ENCODE measurements at regions not wholly inside any gene's neighbourhood (a gene's known extent, or its start where the extent isn't known, plus 50 kb on each side); places are given as distances from the start of the nearest gene placed in this dataset.

DNA sequence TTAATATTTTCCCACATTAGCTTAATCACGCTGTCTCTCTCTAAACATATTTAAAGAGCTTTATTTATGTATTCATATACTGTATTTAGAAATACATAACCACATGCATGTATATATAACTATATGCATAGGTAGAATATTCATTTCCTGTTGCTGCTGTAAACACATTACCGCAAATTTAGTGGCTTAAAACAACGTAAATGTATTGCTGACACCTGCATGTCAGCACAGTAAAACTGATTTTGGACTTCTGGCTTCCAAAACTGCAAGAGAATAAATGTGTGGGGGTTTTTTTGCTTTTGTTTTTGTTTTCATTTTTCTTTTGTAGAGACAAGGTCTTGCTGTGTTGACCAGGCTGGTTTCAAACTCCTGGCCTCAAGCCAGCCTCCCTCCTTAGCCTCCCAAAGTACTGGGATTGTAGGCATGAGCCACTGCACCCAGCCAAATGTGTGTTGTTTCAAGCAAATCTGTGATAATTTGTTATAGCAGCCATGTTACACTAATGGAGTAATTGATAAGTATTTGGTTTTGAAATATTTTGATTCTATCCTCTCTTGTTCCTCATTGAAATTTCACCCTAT is 61.9 kb upstream of the CMKLR1 start:
- H3K27me3 ChIP-seq (ENCODE audit: control insufficient read depth in 3 of 3, insufficient read depth in 3 of 3, low read length in 2 of 3), result no peaks in the 10 kb centered on the region
- H3K36me3 ChIP-seq (ENCODE audit: control insufficient read depth in 4 of 4, insufficient read depth in 4 of 4, low read length in 4 of 4), result no peaks in the 10 kb centered on the region
- H3K27ac ChIP-seq (ENCODE audit: low read depth in 1 of 2, low read length in 1 of 2), result no peak overlapping the region
- no peak overlapping the region for H3K4me3 ChIP-seq
- 39 to 61% methylated on average over 3 of the region's 3 CpGs for WGBS, 2 donors
- ATAC-seq (ENCODE audit: insufficient read depth, low FRiP score), result no peak
- no peak for DNase-seq
- H3K9me3 ChIP-seq (ENCODE audit: control insufficient read depth in 4 of 4, insufficient read depth in 3 of 4, low read length in 3 of 4), result peaks cover 0 to 2% (median 0%) of the 10 kb centered on the region in 4 donors
- TF ChIP-seq, protein P1, sequence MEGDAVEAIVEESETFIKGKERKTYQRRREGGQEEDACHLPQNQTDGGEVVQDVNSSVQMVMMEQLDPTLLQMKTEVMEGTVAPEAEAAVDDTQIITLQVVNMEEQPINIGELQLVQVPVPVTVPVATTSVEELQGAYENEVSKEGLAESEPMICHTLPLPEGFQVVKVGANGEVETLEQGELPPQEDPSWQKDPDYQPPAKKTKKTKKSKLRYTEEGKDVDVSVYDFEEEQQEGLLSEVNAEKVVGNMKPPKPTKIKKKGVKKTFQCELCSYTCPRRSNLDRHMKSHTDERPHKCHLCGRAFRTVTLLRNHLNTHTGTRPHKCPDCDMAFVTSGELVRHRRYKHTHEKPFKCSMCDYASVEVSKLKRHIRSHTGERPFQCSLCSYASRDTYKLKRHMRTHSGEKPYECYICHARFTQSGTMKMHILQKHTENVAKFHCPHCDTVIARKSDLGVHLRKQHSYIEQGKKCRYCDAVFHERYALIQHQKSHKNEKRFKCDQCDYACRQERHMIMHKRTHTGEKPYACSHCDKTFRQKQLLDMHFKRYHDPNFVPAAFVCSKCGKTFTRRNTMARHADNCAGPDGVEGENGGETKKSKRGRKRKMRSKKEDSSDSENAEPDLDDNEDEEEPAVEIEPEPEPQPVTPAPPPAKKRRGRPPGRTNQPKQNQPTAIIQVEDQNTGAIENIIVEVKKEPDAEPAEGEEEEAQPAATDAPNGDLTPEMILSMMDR (IDR thresholded peaks at IDR 0.05; ENCODE audit: control extremely low read depth, extremely low read depth), result no peak
- H3K4me1 ChIP-seq (ENCODE audit: control insufficient read depth in 5 of 5, insufficient read depth in 5 of 5, low read length in 5 of 5), result peaks cover 0 to 3% (median 0%) of the 10 kb centered on the region in 5 donors
- H3K9ac ChIP-seq (ENCODE audit: insufficient read depth in 1 of 2, low read length in 2 of 2), result no peak overlapping the region

DNA sequence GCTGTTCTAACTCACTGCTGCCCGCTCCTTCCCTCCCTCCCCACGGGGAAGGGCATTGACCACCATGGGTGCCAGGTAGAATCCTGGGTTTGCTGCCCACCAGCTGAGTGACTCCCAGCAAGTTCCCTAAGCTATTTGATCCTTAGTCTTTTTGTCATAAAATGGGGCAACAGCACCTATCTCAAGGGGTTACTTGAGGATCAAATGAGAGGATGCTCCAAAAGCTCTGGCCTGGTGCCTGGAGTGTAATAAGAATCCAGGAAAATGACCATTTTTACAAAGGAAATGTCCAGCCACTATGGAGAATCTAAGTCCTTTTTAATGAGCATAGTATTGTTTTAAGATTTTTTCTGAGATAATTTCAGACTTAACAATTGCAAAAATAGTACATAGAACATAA is 61.4 kb upstream of the CMKLR1 start:
- Histone ChIP-seq H3K9me3 (ENCODE audit: control insufficient read depth in 4 of 4, insufficient read depth in 3 of 4, low read length in 3 of 4) (peaks cover 0 to 2% (median 0%) of the 10 kb centered on the region in 4 donors), H3K36me3 (ENCODE audit: control insufficient read depth in 4 of 4, insufficient read depth in 4 of 4, low read length in 4 of 4) (no peaks in the 10 kb centered on the region), H3K9ac (ENCODE audit: insufficient read depth in 1 of 2, low read length in 2 of 2) (no peak overlapping the region), H3K27ac (ENCODE audit: low read depth in 1 of 2, low read length in 1 of 2) (no peak overlapping the region), H3K4me1 (ENCODE audit: control insufficient read depth in 5 of 5, insufficient read depth in 5 of 5, low read length in 5 of 5) (peaks cover 0 to 3% (median 0%) of the 10 kb centered on the region in 5 donors), H3K27me3 (ENCODE audit: control insufficient read depth in 3 of 3, insufficient read depth in 3 of 3, low read length in 2 of 3) (no peaks in the 10 kb centered on the region), H3K4me3 (no peak overlapping the region)
- no peak for DNase-seq
- TF ChIP-seq, protein P1 (IDR thresholded peaks at IDR 0.05; ENCODE audit: control extremely low read depth, extremely low read depth), result no peak
- no peak for ATAC-seq (ENCODE audit: insufficient read depth, low FRiP score)
- WGBS, 2 donors, result 86 to 91% methylated on average over 2 of the region's 2 CpGs

DNA sequence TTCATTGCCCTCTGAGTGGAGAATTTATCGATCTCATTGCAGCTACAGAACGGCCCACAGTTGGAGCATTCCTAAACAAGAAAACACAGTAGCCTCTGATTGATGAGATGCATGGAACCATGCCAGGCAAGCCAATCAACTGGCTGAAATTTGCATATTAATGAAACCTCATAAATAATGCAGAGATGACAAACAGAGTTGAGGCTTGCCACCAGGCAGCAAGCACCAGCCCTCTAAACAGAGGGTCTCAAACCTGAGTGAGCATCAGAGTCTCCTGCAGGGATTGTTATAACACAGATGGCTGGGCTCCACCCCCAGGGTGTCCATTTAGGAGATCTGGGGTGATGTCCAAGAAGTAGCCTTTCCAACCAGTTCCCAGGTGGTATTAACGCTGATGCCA is 60.9 kb upstream of the CMKLR1 start:
- Histone ChIP-seq H3K9ac (ENCODE audit: insufficient read depth in 1 of 2, low read length in 2 of 2) (no peak overlapping the region), H3K4me1 (ENCODE audit: control insufficient read depth in 5 of 5, insufficient read depth in 5 of 5, low read length in 5 of 5) (peaks cover 0 to 5% (median 0%) of the 10 kb centered on the region in 5 donors), H3K36me3 (ENCODE audit: control insufficient read depth in 4 of 4, insufficient read depth in 4 of 4, low read length in 4 of 4) (no peaks in the 10 kb centered on the region), H3K9me3 (ENCODE audit: control insufficient read depth in 4 of 4, insufficient read depth in 3 of 4, low read length in 3 of 4) (peaks cover 0 to 2% (median 0%) of the 10 kb centered on the region in 4 donors), H3K27ac (ENCODE audit: low read depth in 1 of 2, low read length in 1 of 2) (no peak overlapping the region), H3K4me3 (no peak overlapping the region), H3K27me3 (ENCODE audit: control insufficient read depth in 3 of 3, insufficient read depth in 3 of 3, low read length in 2 of 3) (no peaks in the 10 kb centered on the region)
- DNase-seq (no peak), ATAC-seq (ENCODE audit: insufficient read depth, low FRiP score) (no peak)
- TF ChIP-seq, protein P1 (IDR thresholded peaks at IDR 0.05; ENCODE audit: control extremely low read depth, extremely low read depth), result no peak
- 66 to 73% methylated on average over 3 of the region's 3 CpGs for WGBS, 2 donors

DNA sequence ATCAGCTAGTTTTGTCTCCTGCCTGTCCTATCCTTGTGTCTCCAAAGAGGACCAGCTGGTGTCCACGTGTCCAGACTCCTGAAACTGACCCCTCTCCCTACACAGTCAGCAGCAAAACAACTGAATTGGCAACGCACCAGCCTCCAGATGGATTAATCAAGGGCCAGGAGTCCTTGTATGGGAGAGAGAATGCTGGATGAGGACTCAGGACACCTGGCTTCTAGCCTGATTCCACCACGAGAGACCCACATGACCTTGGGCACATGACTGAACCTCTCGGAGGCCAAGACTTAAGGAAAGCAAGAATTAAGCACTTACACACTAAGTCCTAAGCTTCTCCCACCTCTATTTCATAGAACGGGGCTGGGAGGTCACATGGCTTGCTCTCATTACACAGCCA is 60.4 kb upstream of the CMKLR1 start:
- 48 to 60% methylated on average over 5 of the region's 5 CpGs for WGBS, 2 donors
- Histone ChIP-seq H3K9me3 (ENCODE audit: control insufficient read depth in 4 of 4, insufficient read depth in 3 of 4, low read length in 3 of 4) (peaks cover 0 to 2% (median 0%) of the 10 kb centered on the region in 4 donors), H3K4me3 (no peak overlapping the region), H3K27ac (ENCODE audit: low read depth in 1 of 2, low read length in 1 of 2) (no peak overlapping the region), H3K9ac (ENCODE audit: insufficient read depth in 1 of 2, low read length in 2 of 2) (no peak overlapping the region), H3K27me3 (ENCODE audit: control insufficient read depth in 3 of 3, insufficient read depth in 3 of 3, low read length in 2 of 3) (no peaks in the 10 kb centered on the region), H3K4me1 (ENCODE audit: control insufficient read depth in 5 of 5, insufficient read depth in 5 of 5, low read length in 5 of 5) (peaks cover 0 to 10% (median 0%) of the 10 kb centered on the region in 5 donors), H3K36me3 (ENCODE audit: control insufficient read depth in 4 of 4, insufficient read depth in 4 of 4, low read length in 4 of 4) (no peaks in the 10 kb centered on the region)
- TF ChIP-seq, protein P1 (IDR thresholded peaks at IDR 0.05; ENCODE audit: control extremely low read depth, extremely low read depth), result no peak
- ATAC-seq (ENCODE audit: insufficient read depth, low FRiP score) (no peak), DNase-seq (peak in 1 of 3 donors; percentile 17)
